GM23338 (cell line): ENCODE measurements at regions not wholly inside any gene's neighbourhood (a gene's known extent, or its start where the extent isn't known, plus 50 kb on each side); places are given as distances from the start of the nearest gene placed in this dataset.
A peak's percentile ranks its signal among the peaks of the same experiment; 100 is the strongest.

Experiments used
- ATAC-seq: fragments of 200-7000 bp; cut with Tn5 transposase; 3 replicates; pipeline ENCODE4 v1.9.1; 2020
- DNase-seq: peaks from one replicate; pipeline ENCODE4 v3.0.0-alpha.2; 2015; ENCODE audit warnings: low spot score
- H2AFZ ChIP-seq: fragments of 200-600 bp; sonication (generic); 2 replicates; pipeline ENCODE4 v1.8.0; 2016; ENCODE audit warnings: antibody characterized with exemption, mild to moderate bottlenecking, moderate library complexity
- H3F3A ChIP-seq: fragments of 200-600 bp; sonication (generic); replicated peaks from 2 replicates; pipeline ENCODE4 v1.8.0; 2017; ENCODE audit warnings: antibody characterized with exemption, mixed run types, low read depth
- H3K27ac ChIP-seq: fragments of 200-600 bp; sonication (generic); 2 replicates; pipeline ENCODE4 v1.6.1; 2016; ENCODE audit warnings: low read depth
- H3K27me3 ChIP-seq: fragments of 200-600 bp; sonication (generic); 2 replicates; pipeline ENCODE4 v1.8.0; 2016; ENCODE audit warnings: mild to moderate bottlenecking, mixed run types, moderate library complexity; ENCODE audit not compliant: insufficient read depth
- H3K36me3 ChIP-seq: fragments of 200-600 bp; sonication (generic); 2 replicates; pipeline ENCODE4 v1.8.0; 2016; ENCODE audit warnings: mild to moderate bottlenecking; ENCODE audit not compliant: insufficient read depth
- H3K4me1 ChIP-seq: fragments of 200-600 bp; sonication (generic); 2 replicates; pipeline ENCODE4 v1.8.0; 2016; ENCODE audit warnings: mild to moderate bottlenecking, moderate library complexity; ENCODE audit not compliant: insufficient read depth
- H3K4me2 ChIP-seq: fragments of 200-600 bp; sonication (generic); 2 replicates; pipeline ENCODE4 v1.7.1; 2017; ENCODE audit warnings: mixed run types
- H3K4me3 ChIP-seq: fragments of 200-600 bp; sonication (generic); 2 replicates; pipeline ENCODE4 v1.6.1; 2016; ENCODE audit warnings: mixed run types
- H3K79me2 ChIP-seq: fragments of 200-600 bp; sonication (generic); replicated peaks from 2 replicates; pipeline ENCODE4 v1.8.0; 2017; ENCODE audit warnings: mild to moderate bottlenecking; ENCODE audit not compliant: insufficient read depth
- H3K9me2 ChIP-seq: fragments of 200-600 bp; sonication (generic); 2 replicates; pipeline ENCODE4 v1.8.0; 2017; ENCODE audit not compliant: insufficient read depth
- H4K20me1 ChIP-seq: fragments of 200-600 bp; sonication (generic); replicated peaks from 2 replicates; pipeline ENCODE4 v1.8.0; 2017; ENCODE audit warnings: mild to moderate bottlenecking; ENCODE audit not compliant: insufficient read depth
- H3K27ac Mint-ChIP-seq: 2 replicates; pipeline ENCODE4 v1.8.0; 2020; ENCODE audit warnings: inconsistent platforms, mild to moderate bottlenecking, moderate library complexity, mixed read lengths
- H3K27me3 Mint-ChIP-seq: 3 replicates; pipeline ENCODE4 v1.8.0; 2022; ENCODE audit warnings: low read depth, mild to moderate bottlenecking, moderate library complexity, mixed read lengths, inconsistent platforms; ENCODE audit not compliant: insufficient read depth, poor library complexity
- H3K36me3 Mint-ChIP-seq: 3 replicates; pipeline ENCODE4 v1.8.0; 2021; ENCODE audit warnings: low read depth, mild to moderate bottlenecking, inconsistent platforms, moderate library complexity, mixed read lengths
- H3K4me1 Mint-ChIP-seq: 3 replicates; pipeline ENCODE4 v1.8.0; 2020; ENCODE audit warnings: mild to moderate bottlenecking, inconsistent platforms, mixed read lengths
- H3K4me3 Mint-ChIP-seq: 3 replicates; pipeline ENCODE4 v1.8.0; 2021; ENCODE audit warnings: moderate library complexity, mild to moderate bottlenecking, inconsistent platforms, mixed read lengths
- H3K9me3 Mint-ChIP-seq: 3 replicates; pipeline ENCODE4 v1.8.0; 2020; ENCODE audit warnings: moderate library complexity, mild to moderate bottlenecking, inconsistent platforms, mixed read lengths
- CREB1 ChIP-seq: fragments of 250-450 bp; sonication (Bioruptor Pico); IDR thresholded peaks from 2 replicates; pipeline ENCODE4 v1.5.0; 2020; ENCODE audit warnings: low read depth, mild to moderate bottlenecking, moderate library complexity
- EZH2 ChIP-seq: fragments of 200-600 bp; sonication (generic); IDR thresholded peaks from one replicate; pipeline ENCODE4 v1.8.0; 2017; ENCODE audit warnings: antibody characterized with exemption, mild to moderate bottlenecking, low read depth; ENCODE audit not compliant: unreplicated experiment
- EZH2phosphoT487 ChIP-seq: fragments of 200-600 bp; sonication (generic); IDR thresholded peaks from one replicate; pipeline ENCODE4 v1.8.1; 2018; ENCODE audit warnings: antibody characterized with exemption; ENCODE audit not compliant: unreplicated experiment
- JUNB ChIP-seq: IDR thresholded peaks from one replicate; pipeline ENCODE4 v1.6.1; 2016; ENCODE audit warnings: antibody characterized with exemption; ENCODE audit not compliant: unreplicated experiment
- NANOG ChIP-seq: IDR thresholded peaks from 2 replicates; pipeline ENCODE4 v1.6.1; 2016; ENCODE audit warnings: antibody characterized with exemption, borderline replicate concordance
- POLR2AphosphoS5 ChIP-seq: IDR thresholded peaks from 2 replicates; pipeline ENCODE4 v1.6.1; 2016; ENCODE audit warnings: antibody characterized with exemption, low read depth
- STAT1 ChIP-seq: IDR thresholded peaks from one replicate; pipeline ENCODE4 v1.6.1; 2016; ENCODE audit warnings: antibody characterized with exemption; ENCODE audit not compliant: unreplicated experiment
- ZNF114 ChIP-seq: fragments of 250-450 bp; sonication (Bioruptor Pico); IDR thresholded peaks from 2 replicates; pipeline ENCODE4 v1.5.0; 2020; ENCODE audit warnings: mild to moderate bottlenecking, moderate library complexity
- ZNF331 ChIP-seq: fragments of 250-450 bp; sonication (Bioruptor Pico); IDR thresholded peaks from 2 replicates; pipeline ENCODE4 v1.5.0; 2020; ENCODE audit warnings: low read depth, mild to moderate bottlenecking, moderate library complexity
- TF ChIP-seq, protein P1 (sequence below): fragments of 250-450 bp; sonication (Bioruptor Pico); IDR thresholded peaks from 2 replicates; pipeline ENCODE4 v1.5.0; 2020; ENCODE audit warnings: mild to moderate bottlenecking, moderate library complexity
- TF ChIP-seq, protein P2 (sequence below), 2 experiments: fragments of 200-600 bp in 1 of 2; sonication (generic) in 1 of 2; conservative IDR thresholded peaks; 2 replicates each; pipeline versions ENCODE4 v1.5.1 to v1.6.1; 2016 to 2017; ENCODE audit warnings: antibody characterized with exemption in 2 of 2, low read depth in 2 of 2, mild to moderate bottlenecking in 2 of 2, moderate library complexity in 1 of 2
- TF ChIP-seq, protein P3 (sequence below): IDR thresholded peaks from 2 replicates; pipeline ENCODE4 v1.6.1; 2016; ENCODE audit warnings: antibody characterized with exemption
- TF ChIP-seq, protein P4 (sequence below): IDR thresholded peaks from one replicate; pipeline ENCODE4 v1.6.1; 2018; ENCODE audit warnings: antibody characterized with exemption; ENCODE audit not compliant: unreplicated experiment

DNA sequence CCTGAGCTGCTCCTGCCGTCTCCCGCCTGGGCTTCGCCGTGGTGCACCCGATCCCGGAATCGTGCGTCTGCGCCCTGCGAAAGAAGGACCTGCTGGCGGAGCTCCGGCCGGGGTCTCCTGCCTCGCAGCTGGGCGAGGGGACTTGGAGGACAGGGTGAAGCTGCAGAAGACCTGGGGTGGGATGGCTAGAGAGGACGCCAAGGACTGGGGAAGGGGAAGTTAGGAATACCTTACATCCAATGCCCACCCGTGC is 150.2 kb downstream of the PRL start:
- H2AFZ ChIP-seq: no peak overlapping the region
- no peaks in the 10 kb centered on the region for H3K36me3 ChIP-seq
- H3K4me1 ChIP-seq: peaks cover 49% of the 10 kb centered on the region
- Mint-ChIP-seq H3K4me3 (no peak overlapping the region), H3K36me3 (no peaks in the 10 kb centered on the region; the same call in 2 of the 3 replicates), H3K27ac (no peak overlapping the region), H3K4me1 (peaks cover 57% of the 10 kb centered on the region), H3K27me3 (peaks cover 6% of the 10 kb centered on the region), H3K9me3 (no peaks in the 10 kb centered on the region)
- DNase-seq (no peak), ATAC-seq (no peak; the same call in 2 of the 3 replicates)
- H3K79me2 ChIP-seq: 0 out of 2 replicates have a peak, but pooled peaks cover 3% of the 10 kb centered on the region
- no peaks in the 10 kb centered on the region for H3K27me3 ChIP-seq
- TF ChIP-seq ZNF114 (CRISPR knock-in tag) (no peak), EZH2 (no peak), POLR2AphosphoS5 (no peak), STAT1 (no peak), NANOG (no peak), JUNB (no peak), EZH2phosphoT487 (no peak), ZNF331 (CRISPR knock-in tag) (no peak), CREB1 (CRISPR knock-in tag) (no peak)
- TF ChIP-seq, protein P1, sequence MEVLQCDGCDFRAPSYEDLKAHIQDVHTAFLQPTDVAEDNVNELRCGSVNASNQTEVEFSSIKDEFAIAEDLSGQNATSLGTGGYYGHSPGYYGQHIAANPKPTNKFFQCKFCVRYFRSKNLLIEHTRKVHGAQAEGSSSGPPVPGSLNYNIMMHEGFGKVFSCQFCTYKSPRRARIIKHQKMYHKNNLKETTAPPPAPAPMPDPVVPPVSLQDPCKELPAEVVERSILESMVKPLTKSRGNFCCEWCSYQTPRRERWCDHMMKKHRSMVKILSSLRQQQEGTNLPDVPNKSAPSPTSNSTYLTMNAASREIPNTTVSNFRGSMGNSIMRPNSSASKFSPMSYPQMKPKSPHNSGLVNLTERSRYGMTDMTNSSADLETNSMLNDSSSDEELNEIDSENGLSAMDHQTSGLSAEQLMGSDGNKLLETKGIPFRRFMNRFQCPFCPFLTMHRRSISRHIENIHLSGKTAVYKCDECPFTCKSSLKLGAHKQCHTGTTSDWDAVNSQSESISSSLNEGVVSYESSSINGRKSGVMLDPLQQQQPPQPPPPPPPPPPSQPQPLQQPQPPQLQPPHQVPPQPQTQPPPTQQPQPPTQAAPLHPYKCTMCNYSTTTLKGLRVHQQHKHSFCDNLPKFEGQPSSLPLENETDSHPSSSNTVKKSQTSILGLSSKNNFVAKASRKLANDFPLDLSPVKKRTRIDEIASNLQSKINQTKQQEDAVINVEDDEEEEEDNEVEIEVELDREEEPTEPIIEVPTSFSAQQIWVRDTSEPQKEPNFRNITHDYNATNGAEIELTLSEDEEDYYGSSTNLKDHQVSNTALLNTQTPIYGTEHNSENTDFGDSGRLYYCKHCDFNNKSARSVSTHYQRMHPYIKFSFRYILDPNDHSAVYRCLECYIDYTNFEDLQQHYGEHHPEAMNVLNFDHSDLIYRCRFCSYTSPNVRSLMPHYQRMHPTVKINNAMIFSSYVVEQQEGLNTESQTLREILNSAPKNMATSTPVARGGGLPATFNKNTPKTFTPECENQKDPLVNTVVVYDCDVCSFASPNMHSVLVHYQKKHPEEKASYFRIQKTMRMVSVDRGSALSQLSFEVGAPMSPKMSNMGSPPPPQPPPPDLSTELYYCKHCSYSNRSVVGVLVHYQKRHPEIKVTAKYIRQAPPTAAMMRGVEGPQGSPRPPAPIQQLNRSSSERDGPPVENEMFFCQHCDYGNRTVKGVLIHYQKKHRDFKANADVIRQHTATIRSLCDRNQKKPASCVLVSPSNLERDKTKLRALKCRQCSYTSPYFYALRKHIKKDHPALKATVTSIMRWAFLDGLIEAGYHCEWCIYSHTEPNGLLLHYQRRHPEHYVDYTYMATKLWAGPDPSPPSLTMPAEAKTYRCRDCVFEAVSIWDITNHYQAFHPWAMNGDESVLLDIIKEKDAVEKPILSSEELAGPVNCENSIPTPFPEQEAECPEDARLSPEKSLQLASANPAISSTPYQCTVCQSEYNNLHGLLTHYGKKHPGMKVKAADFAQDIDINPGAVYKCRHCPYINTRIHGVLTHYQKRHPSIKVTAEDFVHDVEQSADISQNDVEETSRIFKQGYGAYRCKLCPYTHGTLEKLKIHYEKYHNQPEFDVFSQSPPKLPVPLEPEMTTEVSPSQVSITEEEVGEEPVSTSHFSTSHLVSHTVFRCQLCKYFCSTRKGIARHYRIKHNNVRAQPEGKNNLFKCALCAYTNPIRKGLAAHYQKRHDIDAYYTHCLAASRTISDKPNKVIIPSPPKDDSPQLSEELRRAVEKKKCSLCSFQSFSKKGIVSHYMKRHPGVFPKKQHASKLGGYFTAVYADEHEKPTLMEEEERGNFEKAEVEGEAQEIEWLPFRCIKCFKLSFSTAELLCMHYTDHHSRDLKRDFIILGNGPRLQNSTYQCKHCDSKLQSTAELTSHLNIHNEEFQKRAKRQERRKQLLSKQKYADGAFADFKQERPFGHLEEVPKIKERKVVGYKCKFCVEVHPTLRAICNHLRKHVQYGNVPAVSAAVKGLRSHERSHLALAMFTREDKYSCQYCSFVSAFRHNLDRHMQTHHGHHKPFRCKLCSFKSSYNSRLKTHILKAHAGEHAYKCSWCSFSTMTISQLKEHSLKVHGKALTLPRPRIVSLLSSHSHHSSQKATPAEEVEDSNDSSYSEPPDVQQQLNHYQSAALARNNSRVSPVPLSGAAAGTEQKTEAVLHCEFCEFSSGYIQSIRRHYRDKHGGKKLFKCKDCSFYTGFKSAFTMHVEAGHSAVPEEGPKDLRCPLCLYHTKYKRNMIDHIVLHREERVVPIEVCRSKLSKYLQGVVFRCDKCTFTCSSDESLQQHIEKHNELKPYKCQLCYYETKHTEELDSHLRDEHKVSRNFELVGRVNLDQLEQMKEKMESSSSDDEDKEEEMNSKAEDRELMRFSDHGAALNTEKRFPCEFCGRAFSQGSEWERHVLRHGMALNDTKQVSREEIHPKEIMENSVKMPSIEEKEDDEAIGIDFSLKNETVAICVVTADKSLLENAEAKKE (CRISPR knock-in tag): no peak
- TF ChIP-seq, protein P2, sequence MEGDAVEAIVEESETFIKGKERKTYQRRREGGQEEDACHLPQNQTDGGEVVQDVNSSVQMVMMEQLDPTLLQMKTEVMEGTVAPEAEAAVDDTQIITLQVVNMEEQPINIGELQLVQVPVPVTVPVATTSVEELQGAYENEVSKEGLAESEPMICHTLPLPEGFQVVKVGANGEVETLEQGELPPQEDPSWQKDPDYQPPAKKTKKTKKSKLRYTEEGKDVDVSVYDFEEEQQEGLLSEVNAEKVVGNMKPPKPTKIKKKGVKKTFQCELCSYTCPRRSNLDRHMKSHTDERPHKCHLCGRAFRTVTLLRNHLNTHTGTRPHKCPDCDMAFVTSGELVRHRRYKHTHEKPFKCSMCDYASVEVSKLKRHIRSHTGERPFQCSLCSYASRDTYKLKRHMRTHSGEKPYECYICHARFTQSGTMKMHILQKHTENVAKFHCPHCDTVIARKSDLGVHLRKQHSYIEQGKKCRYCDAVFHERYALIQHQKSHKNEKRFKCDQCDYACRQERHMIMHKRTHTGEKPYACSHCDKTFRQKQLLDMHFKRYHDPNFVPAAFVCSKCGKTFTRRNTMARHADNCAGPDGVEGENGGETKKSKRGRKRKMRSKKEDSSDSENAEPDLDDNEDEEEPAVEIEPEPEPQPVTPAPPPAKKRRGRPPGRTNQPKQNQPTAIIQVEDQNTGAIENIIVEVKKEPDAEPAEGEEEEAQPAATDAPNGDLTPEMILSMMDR (conservative IDR thresholded peaks at IDR 0.05; ENCODE audit: low read depth in 2 of 2): no peak
- TF ChIP-seq, protein P3, sequence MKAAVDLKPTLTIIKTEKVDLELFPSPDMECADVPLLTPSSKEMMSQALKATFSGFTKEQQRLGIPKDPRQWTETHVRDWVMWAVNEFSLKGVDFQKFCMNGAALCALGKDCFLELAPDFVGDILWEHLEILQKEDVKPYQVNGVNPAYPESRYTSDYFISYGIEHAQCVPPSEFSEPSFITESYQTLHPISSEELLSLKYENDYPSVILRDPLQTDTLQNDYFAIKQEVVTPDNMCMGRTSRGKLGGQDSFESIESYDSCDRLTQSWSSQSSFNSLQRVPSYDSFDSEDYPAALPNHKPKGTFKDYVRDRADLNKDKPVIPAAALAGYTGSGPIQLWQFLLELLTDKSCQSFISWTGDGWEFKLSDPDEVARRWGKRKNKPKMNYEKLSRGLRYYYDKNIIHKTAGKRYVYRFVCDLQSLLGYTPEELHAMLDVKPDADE: no peak
- TF ChIP-seq, protein P4, sequence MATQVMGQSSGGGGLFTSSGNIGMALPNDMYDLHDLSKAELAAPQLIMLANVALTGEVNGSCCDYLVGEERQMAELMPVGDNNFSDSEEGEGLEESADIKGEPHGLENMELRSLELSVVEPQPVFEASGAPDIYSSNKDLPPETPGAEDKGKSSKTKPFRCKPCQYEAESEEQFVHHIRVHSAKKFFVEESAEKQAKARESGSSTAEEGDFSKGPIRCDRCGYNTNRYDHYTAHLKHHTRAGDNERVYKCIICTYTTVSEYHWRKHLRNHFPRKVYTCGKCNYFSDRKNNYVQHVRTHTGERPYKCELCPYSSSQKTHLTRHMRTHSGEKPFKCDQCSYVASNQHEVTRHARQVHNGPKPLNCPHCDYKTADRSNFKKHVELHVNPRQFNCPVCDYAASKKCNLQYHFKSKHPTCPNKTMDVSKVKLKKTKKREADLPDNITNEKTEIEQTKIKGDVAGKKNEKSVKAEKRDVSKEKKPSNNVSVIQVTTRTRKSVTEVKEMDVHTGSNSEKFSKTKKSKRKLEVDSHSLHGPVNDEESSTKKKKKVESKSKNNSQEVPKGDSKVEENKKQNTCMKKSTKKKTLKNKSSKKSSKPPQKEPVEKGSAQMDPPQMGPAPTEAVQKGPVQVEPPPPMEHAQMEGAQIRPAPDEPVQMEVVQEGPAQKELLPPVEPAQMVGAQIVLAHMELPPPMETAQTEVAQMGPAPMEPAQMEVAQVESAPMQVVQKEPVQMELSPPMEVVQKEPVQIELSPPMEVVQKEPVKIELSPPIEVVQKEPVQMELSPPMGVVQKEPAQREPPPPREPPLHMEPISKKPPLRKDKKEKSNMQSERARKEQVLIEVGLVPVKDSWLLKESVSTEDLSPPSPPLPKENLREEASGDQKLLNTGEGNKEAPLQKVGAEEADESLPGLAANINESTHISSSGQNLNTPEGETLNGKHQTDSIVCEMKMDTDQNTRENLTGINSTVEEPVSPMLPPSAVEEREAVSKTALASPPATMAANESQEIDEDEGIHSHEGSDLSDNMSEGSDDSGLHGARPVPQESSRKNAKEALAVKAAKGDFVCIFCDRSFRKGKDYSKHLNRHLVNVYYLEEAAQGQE: no peak
- peak overlapping the region; percentile 59 for H3K4me2 ChIP-seq
- no peaks in the 10 kb centered on the region; the same call in 1 of the 2 replicates for H3F3A ChIP-seq
- 0 out of 2 replicates have a peak overlapping the region, but pooled peaks have one; percentile 2 for H3K27ac ChIP-seq
- H3K9me2 ChIP-seq: no peaks in the 10 kb centered on the region; the same call in 1 of the 2 replicates
- no peaks in the 10 kb centered on the region for H4K20me1 ChIP-seq
- no peak overlapping the region for H3K4me3 ChIP-seq
